Liver (tissue), 8 donors: ENCODE measurements at regions not wholly inside any gene's neighbourhood (a gene's known extent, or its start where the extent isn't known, plus 50 kb on each side); places are given as distances from the start of the nearest gene placed in this dataset.

Experiments used
- DNase-seq: peaks from one replicate; pipeline ENCODE4 v3.0.0-alpha.2; 2017; ENCODE audit warnings: low spot score
- H3K27ac ChIP-seq, 2 donors: one replicate each; pipeline ENCODE4 v1.7.0; 2013; ENCODE audit warnings: inconsistent platforms in 2 of 2, low read length in 2 of 2, control low read depth in 1 of 2, low read depth in 1 of 2, mild to moderate bottlenecking in 1 of 2
- H3K27me3 ChIP-seq, 4 donors: one replicate each; pipeline versions ENCODE4 v1.6.1 to v1.7.0; 2013; ENCODE audit warnings: low read length in 3 of 4, inconsistent platforms in 1 of 4, mild to moderate bottlenecking in 1 of 4, moderate library complexity in 1 of 4; ENCODE audit not compliant: control insufficient read depth in 4 of 4, insufficient read depth in 4 of 4
- H3K36me3 ChIP-seq, 4 donors: one replicate each; pipeline versions ENCODE4 v1.6.1 to v1.7.0; 2013; ENCODE audit warnings: low read length in 3 of 4, mild to moderate bottlenecking in 3 of 4, low read depth in 1 of 4, moderate library complexity in 1 of 4; ENCODE audit not compliant: control insufficient read depth in 4 of 4, insufficient read depth in 3 of 4
- H3K4me1 ChIP-seq, 4 donors: one replicate each; pipeline versions ENCODE4 v1.6.1 to v1.7.0; 2013; ENCODE audit warnings: low read length in 3 of 4, mild to moderate bottlenecking in 3 of 4, moderate library complexity in 1 of 4; ENCODE audit not compliant: control insufficient read depth in 4 of 4, insufficient read depth in 4 of 4
- H3K4me3 ChIP-seq, 3 donors: one replicate each; pipeline versions ENCODE4 v1.6.1 to v1.7.0; 2013; ENCODE audit warnings: low read length in 3 of 3, control low read depth in 1 of 3, low read depth in 1 of 3, mild to moderate bottlenecking in 1 of 3
- H3K9ac ChIP-seq, 2 donors: one replicate each; pipeline ENCODE4 v1.7.0; 2013; ENCODE audit warnings: low read length in 2 of 2, mild to moderate bottlenecking in 2 of 2, moderate library complexity in 2 of 2, control low read depth in 1 of 2, low read depth in 1 of 2
- H3K9me3 ChIP-seq, 4 donors: one replicate each; pipeline versions ENCODE4 v1.6.1 to v1.7.0; 2013; ENCODE audit warnings: low read length in 3 of 4; ENCODE audit not compliant: control insufficient read depth in 4 of 4
- CTCF ChIP-seq: fragments of 150-350 bp; IDR thresholded peaks from 2 replicates; pipeline ENCODE4 v1.5.1; 2017; ENCODE audit warnings: improper control_type of control experiment, low read depth, low read length; ENCODE audit not compliant: missing input control
- FOXA1 ChIP-seq: IDR thresholded peaks from 2 replicates; pipeline ENCODE4 v1.6.1; 2016; ENCODE audit warnings: antibody characterized with exemption
- JUND ChIP-seq, 2 donors: IDR thresholded peaks; 2 replicates each; pipeline ENCODE4 v1.6.1; 2016; ENCODE audit warnings: antibody characterized with exemption in 2 of 2
- NR2F2 ChIP-seq: IDR thresholded peaks from 2 replicates; pipeline ENCODE4 v1.6.1; 2016; ENCODE audit warnings: antibody characterized with exemption
- REST ChIP-seq: IDR thresholded peaks from 2 replicates; pipeline ENCODE4 v1.6.1; 2016; ENCODE audit warnings: antibody characterized with exemption, mild to moderate bottlenecking
- RXRA ChIP-seq, 2 donors: IDR thresholded peaks; 2 replicates each; pipeline ENCODE4 v1.6.1; 2017 to 2018; ENCODE audit warnings: antibody characterized with exemption in 2 of 2, mild to moderate bottlenecking in 1 of 2
- ZBTB33 ChIP-seq: IDR thresholded peaks from 2 replicates; pipeline ENCODE4 v1.6.1; 2016; ENCODE audit warnings: antibody characterized with exemption
- WGBS: extraction: QIAGEN DNeasy Blood & Tissue Kit; methylation state at CpG from one replicate; pipeline ENCODE4 v1.1.7; 2013; 5-methylcytosine and 5-hydroxymethylcytosine counted together
- donor health status: healthy.
- donor health status: healthy.
- donor health status: healthy.
- donor health status: healthy.
- donor health status: healthy.

- Histone ChIP-seq H3K9ac (no peak overlapping the region), H3K27me3 (no peaks in the 10 kb centered on the region), H3K9me3 (peaks cover 0 to 8% (median 0%) of the 10 kb centered on the region in 4 donors), H3K4me3 (no peak overlapping the region), H3K4me1 (no peaks in the 10 kb centered on the region), H3K36me3 (no peaks in the 10 kb centered on the region), H3K27ac (no peak overlapping the region)
- TF ChIP-seq JUND (IDR thresholded peaks at IDR 0.05) (no peak), ZBTB33 (no peak), FOXA1 (no peak), REST (no peak), CTCF (no peak), RXRA (IDR thresholded peaks at IDR 0.05) (no peak)
- WGBS, result 80% methylated on average over 4 of the region's 4 CpGs
- no peak for DNase-seq
Measured at GRCh38 chr2:12300019-12300602, 416.6 kb upstream of the TRIB2 start.

DNA sequence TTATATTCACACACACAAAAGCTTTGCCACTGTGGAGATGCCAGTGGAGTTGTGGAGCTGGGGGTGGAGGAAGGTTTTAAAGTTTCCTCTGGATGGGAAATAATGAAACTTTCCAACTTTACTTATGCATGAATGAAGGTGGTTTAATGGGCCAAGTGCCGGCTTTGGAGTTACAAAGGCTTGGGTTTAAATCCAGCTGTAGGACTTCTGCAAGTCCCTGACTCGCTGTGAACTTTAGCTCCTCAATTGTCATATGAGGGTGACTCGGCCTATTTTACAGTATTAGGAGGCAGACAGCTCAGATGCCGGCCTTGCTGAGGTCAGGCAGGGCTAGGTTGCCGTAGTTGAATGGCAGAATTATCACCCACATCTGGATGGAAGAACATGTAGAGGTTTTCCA lies 415.8 kb upstream of the TRIB2 start:
- WGBS, result 91% methylated on average over 5 of the region's 5 CpGs
- Histone ChIP-seq H3K9ac (no peak overlapping the region), H3K27me3 (no peaks in the 10 kb centered on the region), H3K9me3 (peaks cover 0 to 8% (median 0%) of the 10 kb centered on the region in 4 donors), H3K4me1 (no peaks in the 10 kb centered on the region), H3K27ac (no peak overlapping the region), H3K4me3 (no peak overlapping the region), H3K36me3 (no peaks in the 10 kb centered on the region)
- no peak for TF ChIP-seq NR2F2
- no peak for DNase-seq

- peaks cover 0 to 8% (median 0%) of the 10 kb centered on the region in 4 donors for H3K9me3 ChIP-seq
- no peaks in the 10 kb centered on the region for H3K36me3 ChIP-seq
- H3K9ac ChIP-seq, result no peak overlapping the region
- no peak overlapping the region for H3K27ac ChIP-seq
- WGBS, result 83% methylated on average over 3 of the region's 3 CpGs
- H3K4me3 ChIP-seq, result no peak overlapping the region
- TF ChIP-seq REST (no peak), ZBTB33 (no peak)
- DNase-seq, result no peak
- H3K4me1 ChIP-seq, result no peaks in the 10 kb centered on the region
- H3K27me3 ChIP-seq, result no peaks in the 10 kb centered on the region
Measured at GRCh38 chr2:12302140-12302539, 414.6 kb upstream of the TRIB2 start.
